Vagina (tissue), 2 donors: ENCODE measurements at regions not wholly inside any gene's neighbourhood (a gene's known extent, or its start where the extent isn't known, plus 50 kb on each side); places are given as distances from the start of the nearest gene placed in this dataset.

Experiments used
- DNase-seq, 2 donors: peaks; one replicate each; pipeline ENCODE4 v3.0.0-alpha.2; 2017; ENCODE audit errors: extremely low spot score in 2 of 2
- H3K27ac ChIP-seq: fragments of 200-600 bp; sonication (generic); one replicate; pipeline ENCODE4 v1.5.1; 2019
- H3K27me3 ChIP-seq: fragments of 200-600 bp; sonication (generic); one replicate; pipeline ENCODE4 v1.5.1; 2019
- H3K36me3 ChIP-seq, 2 donors: fragments of 200-600 bp; sonication (generic); one replicate each; pipeline ENCODE4 v1.5.1; 2017 to 2019
- H3K4me1 ChIP-seq: fragments of 200-600 bp; sonication (generic); one replicate; pipeline ENCODE4 v1.5.1; 2019
- H3K4me3 ChIP-seq, 2 donors: fragments of 200-600 bp; sonication (generic); 1 replicate in 1 of 2; 2 replicates in 1 of 2; pipeline ENCODE4 v1.5.1; 2016 to 2019
- H3K9me3 ChIP-seq: fragments of 200-600 bp; sonication (generic); one replicate; pipeline ENCODE4 v1.5.1; 2019
- CTCF ChIP-seq, 3 experiments: fragments of 450-650 bp in 2 of 3; fragments of 200-600 bp in 1 of 3; sonication (generic) in 1 of 3; IDR thresholded peaks; one replicate each; pipeline ENCODE4 v1.5.1; 2017 to 2019; ENCODE audit warnings: antibody characterized with exemption in 3 of 3, mild to moderate bottlenecking in 2 of 3, moderate library complexity in 2 of 3
- POLR2A ChIP-seq, 2 donors: fragments of 450-650 bp; IDR thresholded peaks; one replicate each; pipeline ENCODE4 v1.6.1; 2017; ENCODE audit warnings: antibody characterized with exemption in 2 of 2, mild to moderate bottlenecking in 2 of 2, moderate library complexity in 2 of 2
- POLR2AphosphoS5 ChIP-seq, 2 donors: sonication (generic); formaldehyde crosslinking; IDR thresholded peaks; one replicate each; pipeline ENCODE4 v1.9.0; 2017; ENCODE audit warnings: antibody characterized with exemption in 2 of 2, mild to moderate bottlenecking in 2 of 2, low read depth in 1 of 2; ENCODE audit not compliant: insufficient read depth in 1 of 2
- intact Hi-C: fragments of 100-400 bp; cut with DNase I; formaldehyde crosslinking; loops from one replicate; pipeline ENCODE4 v1.15.1; 2023

- H3K36me3 ChIP-seq = no peaks in the 10 kb centered on the region
- no peak overlapping the region for H3K4me3 ChIP-seq
- intact Hi-C loops = no loop called here
- TF ChIP-seq CTCF (IDR thresholded peaks at IDR 0.05) (no peak), POLR2AphosphoS5 (IDR thresholded peaks at IDR 0.05; ENCODE audit: insufficient read depth in 1 of 2, low read depth in 1 of 2) (no peak), POLR2A (IDR thresholded peaks at IDR 0.05) (no peak)
- no peaks in the 10 kb centered on the region for H3K27me3 ChIP-seq
- H3K9me3 ChIP-seq = no peaks in the 10 kb centered on the region
- H3K4me1 ChIP-seq = no peaks in the 10 kb centered on the region
- no peak for DNase-seq
- no peak overlapping the region for H3K27ac ChIP-seq
Observed at GRCh38 chr6:131412960-131413830, 159.8 kb upstream of the ARG1 start.

GRCh38 chr6:131413831-131414191 is 159.2 kb upstream of the ARG1 start:
- Histone ChIP-seq H3K4me1 (no peaks in the 10 kb centered on the region), H3K27ac (no peak overlapping the region), H3K4me3 (no peak overlapping the region), H3K27me3 (no peaks in the 10 kb centered on the region), H3K9me3 (no peaks in the 10 kb centered on the region), H3K36me3 (no peaks in the 10 kb centered on the region)
- no peak for DNase-seq
- no peak for TF ChIP-seq POLR2AphosphoS5 (IDR thresholded peaks at IDR 0.05; ENCODE audit: insufficient read depth in 1 of 2, low read depth in 1 of 2)
- no peak for TF ChIP-seq CTCF (IDR thresholded peaks at IDR 0.05)
- TF ChIP-seq POLR2A (IDR thresholded peaks at IDR 0.05) = no peak
- intact Hi-C loops = no loop called here

GRCh38 chr6:131414956-131415355 is 158.1 kb upstream of the ARG1 start:
- Histone ChIP-seq H3K27ac (no peak overlapping the region), H3K27me3 (no peaks in the 10 kb centered on the region), H3K9me3 (no peaks in the 10 kb centered on the region), H3K36me3 (no peaks in the 10 kb centered on the region), H3K4me3 (no peak overlapping the region), H3K4me1 (no peaks in the 10 kb centered on the region)
- intact Hi-C loops = no loop called here
- TF ChIP-seq POLR2A (IDR thresholded peaks at IDR 0.05) (no peak), CTCF (IDR thresholded peaks at IDR 0.05) (no peak), POLR2AphosphoS5 (IDR thresholded peaks at IDR 0.05; ENCODE audit: insufficient read depth in 1 of 2, low read depth in 1 of 2) (no peak)
- DNase-seq = no peak

GRCh38 chr6:131418441-131418840 is 154.6 kb upstream of the ARG1 start:
- Histone ChIP-seq H3K4me3 (no peak overlapping the region), H3K36me3 (no peaks in the 10 kb centered on the region), H3K4me1 (no peaks in the 10 kb centered on the region), H3K9me3 (no peaks in the 10 kb centered on the region), H3K27me3 (no peaks in the 10 kb centered on the region), H3K27ac (no peak overlapping the region)
- TF ChIP-seq POLR2AphosphoS5 (IDR thresholded peaks at IDR 0.05; ENCODE audit: insufficient read depth in 1 of 2, low read depth in 1 of 2) = no peak
- TF ChIP-seq CTCF (IDR thresholded peaks at IDR 0.05) = no peak
- no peak for TF ChIP-seq POLR2A (IDR thresholded peaks at IDR 0.05)
- DNase-seq = no peak
- intact Hi-C loops = no loop called here

- DNase-seq = no peak
- Histone ChIP-seq H3K4me3 (no peak overlapping the region), H3K27me3 (no peaks in the 10 kb centered on the region), H3K4me1 (no peaks in the 10 kb centered on the region), H3K9me3 (no peaks in the 10 kb centered on the region), H3K36me3 (no peaks in the 10 kb centered on the region), H3K27ac (no peak overlapping the region)
- no peak for TF ChIP-seq POLR2AphosphoS5 (IDR thresholded peaks at IDR 0.05; ENCODE audit: insufficient read depth in 1 of 2, low read depth in 1 of 2)
- TF ChIP-seq POLR2A (IDR thresholded peaks at IDR 0.05) = no peak
- no peak for TF ChIP-seq CTCF (IDR thresholded peaks at IDR 0.05)
- intact Hi-C loops = no loop called here
Observed at GRCh38 chr6:131419702-131420101, 153.3 kb upstream of the ARG1 start.
